Activated CD8-positive, alpha-beta T cell treated with anti-CD3 and anti-CD28 coated beads, Interleukin-2, amount 10 ng/mL, durations not matched to agents 7 days and 5 days (primary cell): ENCODE measurements at regions not wholly inside any gene's neighbourhood (a gene's known extent, or its start where the extent isn't known, plus 50 kb on each side); places are given as distances from the start of the nearest gene placed in this dataset.

Source experiments
- ATAC-seq: fragments of 150-1000 bp; cut with Tn5 transposase; one replicate; pipeline ENCODE4 v1.10.0; 2021; ENCODE audit warnings: moderate library complexity
- CTCF ChIA-PET: fragments of 350-600 bp; sonication (Branson Sonifier 250); formaldehyde crosslinking; loops from one replicate; lab custom pipeline; 2021; ENCODE audit warnings: antibody characterized with exemption; lab: Charles Lee
- POLR2A ChIA-PET: fragments of 350-600 bp; sonication (Branson Sonifier 250); formaldehyde crosslinking; loops from one replicate; lab custom pipeline; 2021; ENCODE audit warnings: antibody characterized with exemption; lab: Charles Lee
- DNase-seq: peaks from one replicate; pipeline ENCODE4 v3.0.0-alpha.2; 2020
- H3K27ac Mint-ChIP-seq: one replicate; pipeline ENCODE4 v1.8.0; 2021; ENCODE audit warnings: mild to moderate bottlenecking, mixed read lengths
- H3K27me3 Mint-ChIP-seq: one replicate; pipeline ENCODE4 v1.8.0; 2021; ENCODE audit warnings: low read depth, mixed read lengths
- H3K36me3 Mint-ChIP-seq: one replicate; pipeline ENCODE4 v1.8.0; 2021; ENCODE audit warnings: low read depth, mixed read lengths
- H3K4me1 Mint-ChIP-seq: one replicate; pipeline ENCODE4 v1.8.0; 2021; ENCODE audit warnings: low read depth, mixed read lengths
- H3K4me3 Mint-ChIP-seq: one replicate; pipeline ENCODE4 v1.8.0; 2021; ENCODE audit warnings: mild to moderate bottlenecking, mixed read lengths
- H3K9me3 Mint-ChIP-seq: one replicate; pipeline ENCODE4 v1.8.0; 2022; ENCODE audit warnings: mixed read lengths; ENCODE audit not compliant: insufficient read depth

- Mint-ChIP-seq H3K27me3 (no peaks in the 10 kb centered on the region), H3K36me3 (no peaks in the 10 kb centered on the region), H3K4me3 (no peak overlapping the region), H3K9me3 (peaks cover 13% of the 10 kb centered on the region), H3K4me1 (no peaks in the 10 kb centered on the region), H3K27ac (no peak overlapping the region)
- CTCF ChIA-PET, result no interaction called here
- no peak for DNase-seq
- POLR2A ChIA-PET, result no interaction called here
- ATAC-seq, result no peak
These were observed 521.1 kb upstream of the ANKRD30A start for GRCh38 chr10:36604316-36604715.

- peaks cover 13% of the 10 kb centered on the region for H3K9me3 Mint-ChIP-seq
- no peaks in the 10 kb centered on the region for H3K36me3 Mint-ChIP-seq
- no peak overlapping the region for H3K4me3 Mint-ChIP-seq
- H3K4me1 Mint-ChIP-seq, result no peaks in the 10 kb centered on the region
- ChIA-PET POLR2A (no interaction called here), CTCF (no interaction called here)
- ATAC-seq (no peak), DNase-seq (no peak)
- no peak overlapping the region for H3K27ac Mint-ChIP-seq
- no peaks in the 10 kb centered on the region for H3K27me3 Mint-ChIP-seq
These were observed 521.7 kb upstream of the ANKRD30A start for GRCh38 chr10:36603688-36604087.

GRCh38 chr10:36602374-36602773 lies 523.0 kb upstream of the ANKRD30A start:
- H3K4me1 Mint-ChIP-seq, result no peaks in the 10 kb centered on the region
- H3K4me3 Mint-ChIP-seq, result no peak overlapping the region
- DNase-seq, result no peak
- no peak overlapping the region for H3K27ac Mint-ChIP-seq
- no peak for ATAC-seq
- ChIA-PET CTCF (no interaction called here), POLR2A (no interaction called here)
- H3K9me3 Mint-ChIP-seq, result peaks cover 15% of the 10 kb centered on the region
- no peaks in the 10 kb centered on the region for H3K36me3 Mint-ChIP-seq
- H3K27me3 Mint-ChIP-seq, result no peaks in the 10 kb centered on the region

- no peaks in the 10 kb centered on the region for H3K27me3 Mint-ChIP-seq
- H3K27ac Mint-ChIP-seq, result no peak overlapping the region
- no peak overlapping the region for H3K4me3 Mint-ChIP-seq
- H3K36me3 Mint-ChIP-seq, result no peaks in the 10 kb centered on the region
- ATAC-seq (no peak), DNase-seq (no peak)
- ChIA-PET POLR2A (no interaction called here), CTCF (no interaction called here)
- no peaks in the 10 kb centered on the region for H3K4me1 Mint-ChIP-seq
- H3K9me3 Mint-ChIP-seq, result peaks cover 21% of the 10 kb centered on the region
These were observed 527.6 kb upstream of the ANKRD30A start for GRCh38 chr10:36597756-36598320.

GRCh38 chr10:36592964-36593363 lies 532.4 kb upstream of the ANKRD30A start:
- peaks cover 22% of the 10 kb centered on the region for H3K9me3 Mint-ChIP-seq
- no peaks in the 10 kb centered on the region for H3K4me1 Mint-ChIP-seq
- H3K36me3 Mint-ChIP-seq, result no peaks in the 10 kb centered on the region
- POLR2A ChIA-PET, result no interaction called here
- DNase-seq (no peak), ATAC-seq (no peak)
- H3K4me3 Mint-ChIP-seq, result no peak overlapping the region
- H3K27me3 Mint-ChIP-seq, result no peaks in the 10 kb centered on the region
- no peak overlapping the region for H3K27ac Mint-ChIP-seq
- CTCF ChIA-PET, result no interaction called here

GRCh38 chr10:36591436-36591835 lies 534.0 kb upstream of the ANKRD30A start:
- no peaks in the 10 kb centered on the region for H3K36me3 Mint-ChIP-seq

GRCh38 chr10:36583690-36584089 lies 541.7 kb upstream of the ANKRD30A start:
- POLR2A ChIA-PET, result no interaction called here
- Mint-ChIP-seq H3K4me3 (no peak overlapping the region), H3K4me1 (no peaks in the 10 kb centered on the region), H3K9me3 (peaks cover 21% of the 10 kb centered on the region), H3K27me3 (no peaks in the 10 kb centered on the region), H3K27ac (no peak overlapping the region), H3K36me3 (no peaks in the 10 kb centered on the region)
- DNase-seq (no peak), ATAC-seq (no peak)
- CTCF ChIA-PET, result no interaction called here

More at GRCh38 chr10:36591436-36591835, 534.0 kb upstream of the ANKRD30A start:
- no peak overlapping the region for H3K27ac Mint-ChIP-seq
- ChIA-PET CTCF (no interaction called here), POLR2A (no interaction called here)
- peaks cover 19% of the 10 kb centered on the region for H3K9me3 Mint-ChIP-seq
- no peak overlapping the region for H3K4me3 Mint-ChIP-seq
- no peak for DNase-seq
- no peak for ATAC-seq
- no peaks in the 10 kb centered on the region for H3K27me3 Mint-ChIP-seq
- no peaks in the 10 kb centered on the region for H3K4me1 Mint-ChIP-seq

- no peak for ATAC-seq
- POLR2A ChIA-PET, result no interaction called here
- no peak overlapping the region for H3K4me3 Mint-ChIP-seq
- no peaks in the 10 kb centered on the region for H3K36me3 Mint-ChIP-seq
- H3K4me1 Mint-ChIP-seq, result no peaks in the 10 kb centered on the region
- H3K27ac Mint-ChIP-seq, result no peak overlapping the region
- DNase-seq, result no peak
- H3K27me3 Mint-ChIP-seq, result no peaks in the 10 kb centered on the region
- peaks cover 17% of the 10 kb centered on the region for H3K9me3 Mint-ChIP-seq
- CTCF ChIA-PET, result no interaction called here
These were observed 544.2 kb upstream of the ANKRD30A start for GRCh38 chr10:36581237-36581636.

- no peaks in the 10 kb centered on the region for H3K36me3 Mint-ChIP-seq
- H3K4me3 Mint-ChIP-seq, result no peak overlapping the region
- no peak for ATAC-seq
- H3K27ac Mint-ChIP-seq, result no peak overlapping the region
- ChIA-PET CTCF (no interaction called here), POLR2A (no interaction called here)
- H3K4me1 Mint-ChIP-seq, result no peaks in the 10 kb centered on the region
- DNase-seq, result no peak
- H3K27me3 Mint-ChIP-seq, result no peaks in the 10 kb centered on the region
- H3K9me3 Mint-ChIP-seq, result peaks cover 11% of the 10 kb centered on the region
These were observed 547.1 kb upstream of the ANKRD30A start for GRCh38 chr10:36578306-36578705.

GRCh38 chr10:36577126-36577525 lies 548.3 kb upstream of the ANKRD30A start:
- Mint-ChIP-seq H3K4me1 (no peaks in the 10 kb centered on the region), H3K27me3 (no peaks in the 10 kb centered on the region), H3K27ac (no peak overlapping the region), H3K4me3 (no peak overlapping the region), H3K36me3 (no peaks in the 10 kb centered on the region), H3K9me3 (peaks cover 11% of the 10 kb centered on the region)
- ChIA-PET CTCF (no interaction called here), POLR2A (no interaction called here)
- DNase-seq (no peak), ATAC-seq (no peak)

GRCh38 chr10:36574207-36574606 lies 551.2 kb upstream of the ANKRD30A start:
- H3K4me3 Mint-ChIP-seq, result no peak overlapping the region
- no peaks in the 10 kb centered on the region for H3K27me3 Mint-ChIP-seq
- no peak overlapping the region for H3K27ac Mint-ChIP-seq
- DNase-seq, result no peak
- ChIA-PET POLR2A (no interaction called here), CTCF (no interaction called here)
- no peak for ATAC-seq
- no peaks in the 10 kb centered on the region for H3K4me1 Mint-ChIP-seq
- peaks cover 3% of the 10 kb centered on the region for H3K9me3 Mint-ChIP-seq
- H3K36me3 Mint-ChIP-seq, result no peaks in the 10 kb centered on the region

- POLR2A ChIA-PET, result no interaction called here
- peaks cover 3% of the 10 kb centered on the region for H3K9me3 Mint-ChIP-seq
- no peak overlapping the region for H3K4me3 Mint-ChIP-seq
- CTCF ChIA-PET, result no interaction called here
- no peak for ATAC-seq
- no peaks in the 10 kb centered on the region for H3K4me1 Mint-ChIP-seq
- no peak for DNase-seq
- H3K27ac Mint-ChIP-seq, result no peak overlapping the region
- H3K27me3 Mint-ChIP-seq, result no peaks in the 10 kb centered on the region
- no peaks in the 10 kb centered on the region for H3K36me3 Mint-ChIP-seq
These were observed 552.2 kb upstream of the ANKRD30A start for GRCh38 chr10:36573246-36573645.

GRCh38 chr10:36564433-36564832 lies 561.0 kb upstream of the ANKRD30A start:
- H3K4me1 Mint-ChIP-seq, result no peaks in the 10 kb centered on the region
- H3K9me3 Mint-ChIP-seq, result peaks cover 3% of the 10 kb centered on the region
- no peaks in the 10 kb centered on the region for H3K36me3 Mint-ChIP-seq
- H3K27ac Mint-ChIP-seq, result no peak overlapping the region
- no peaks in the 10 kb centered on the region for H3K27me3 Mint-ChIP-seq
- CTCF ChIA-PET, result no interaction called here
- ATAC-seq, result no peak
- POLR2A ChIA-PET, result no interaction called here
- no peak overlapping the region for H3K4me3 Mint-ChIP-seq
- no peak for DNase-seq
